OCI-LY1 (cell line): ENCODE measurements at regions not wholly inside any gene's neighbourhood (a gene's known extent, or its start where the extent isn't known, plus 50 kb on each side); places are given as distances from the start of the nearest gene placed in this dataset.

ENCODE experiments used
- EZH2 ChIP-seq: fragments of 200-600 bp; sonication (generic), shearing (Covaris generic); IDR thresholded peaks from 2 replicates; pipeline ENCODE4 v1.8.0; 2017; ENCODE audit warnings: borderline replicate concordance, mixed run types, mild to moderate bottlenecking, antibody characterized with exemption, low read length, moderate library complexity, mixed read lengths
- TF ChIP-seq, protein P1 (sequence below): fragments of 200-600 bp; sonication (generic), shearing (Covaris generic); IDR thresholded peaks from 2 replicates; pipeline ENCODE4 v1.5.1; 2017; ENCODE audit warnings: mild to moderate bottlenecking, antibody characterized with exemption, low read length, moderate library complexity, mixed read lengths

DNA sequence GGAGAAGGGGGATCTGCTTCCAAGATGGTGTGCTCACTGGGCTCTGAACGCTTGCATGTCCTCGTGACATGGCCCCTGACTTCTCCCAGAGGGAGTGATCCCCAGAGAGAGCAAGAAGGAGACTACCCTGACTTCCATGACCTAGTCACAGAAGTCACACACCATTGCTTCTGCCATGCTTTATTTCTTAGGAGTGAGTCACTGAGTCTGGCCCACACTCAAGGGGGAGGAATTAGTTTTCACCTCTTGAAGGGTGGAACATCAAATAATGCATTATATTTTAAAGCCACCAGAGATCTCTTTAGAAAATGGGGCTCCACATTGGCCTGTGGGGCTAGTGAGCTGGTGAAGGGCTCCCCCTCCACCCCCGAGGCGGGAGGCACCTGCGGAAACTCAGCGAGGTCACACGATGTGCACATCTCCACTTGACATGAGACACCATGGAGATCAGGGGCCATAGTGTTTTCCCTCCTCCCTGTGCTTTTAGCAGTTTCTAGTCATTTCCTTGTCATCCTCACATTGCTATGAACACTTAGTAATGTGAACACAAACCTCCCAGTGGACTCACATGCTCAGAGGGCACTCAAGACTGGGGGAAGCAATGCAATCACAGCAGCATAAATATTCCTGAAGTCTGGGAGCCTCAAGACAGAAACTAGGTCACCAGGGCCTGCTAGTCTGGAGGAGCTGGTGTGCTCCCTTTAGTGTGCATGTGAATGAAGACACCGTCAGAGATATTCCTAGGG lies 87.4 kb upstream of the FZD10 start:
- TF ChIP-seq, protein P1, sequence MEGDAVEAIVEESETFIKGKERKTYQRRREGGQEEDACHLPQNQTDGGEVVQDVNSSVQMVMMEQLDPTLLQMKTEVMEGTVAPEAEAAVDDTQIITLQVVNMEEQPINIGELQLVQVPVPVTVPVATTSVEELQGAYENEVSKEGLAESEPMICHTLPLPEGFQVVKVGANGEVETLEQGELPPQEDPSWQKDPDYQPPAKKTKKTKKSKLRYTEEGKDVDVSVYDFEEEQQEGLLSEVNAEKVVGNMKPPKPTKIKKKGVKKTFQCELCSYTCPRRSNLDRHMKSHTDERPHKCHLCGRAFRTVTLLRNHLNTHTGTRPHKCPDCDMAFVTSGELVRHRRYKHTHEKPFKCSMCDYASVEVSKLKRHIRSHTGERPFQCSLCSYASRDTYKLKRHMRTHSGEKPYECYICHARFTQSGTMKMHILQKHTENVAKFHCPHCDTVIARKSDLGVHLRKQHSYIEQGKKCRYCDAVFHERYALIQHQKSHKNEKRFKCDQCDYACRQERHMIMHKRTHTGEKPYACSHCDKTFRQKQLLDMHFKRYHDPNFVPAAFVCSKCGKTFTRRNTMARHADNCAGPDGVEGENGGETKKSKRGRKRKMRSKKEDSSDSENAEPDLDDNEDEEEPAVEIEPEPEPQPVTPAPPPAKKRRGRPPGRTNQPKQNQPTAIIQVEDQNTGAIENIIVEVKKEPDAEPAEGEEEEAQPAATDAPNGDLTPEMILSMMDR, result no peak
- TF ChIP-seq EZH2, result no peak
